Fibroblast of skin of abdomen (primary cell): ENCODE measurements at regions not wholly inside any gene's neighbourhood (a gene's known extent, or its start where the extent isn't known, plus 50 kb on each side); places are given as distances from the start of the nearest gene placed in this dataset.

Source experiments
- DNase-seq: peaks from one replicate; pipeline ENCODE4 v3.0.0-alpha.2; 2013

DNA sequence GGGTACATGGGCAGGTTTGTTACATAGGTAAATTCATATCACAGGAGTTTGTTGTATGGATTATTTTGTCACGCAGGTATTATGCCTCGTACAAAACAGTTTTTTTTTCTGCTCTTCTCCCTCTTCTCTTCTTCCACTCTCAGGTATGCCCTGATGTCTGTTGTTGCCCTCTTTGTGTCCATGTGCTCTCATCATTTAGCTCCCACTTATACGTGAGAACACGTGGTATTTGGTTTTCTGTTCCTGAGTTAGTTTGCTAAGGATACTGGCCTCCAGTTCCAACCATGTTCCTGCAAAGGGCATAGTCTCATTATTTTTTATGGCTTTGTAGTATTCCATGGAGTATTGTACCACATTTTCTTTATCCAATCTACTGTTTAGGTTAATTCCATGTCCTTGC lies 65.7 kb downstream of the UNC5CL start:
- no peak for DNase-seq

DNA sequence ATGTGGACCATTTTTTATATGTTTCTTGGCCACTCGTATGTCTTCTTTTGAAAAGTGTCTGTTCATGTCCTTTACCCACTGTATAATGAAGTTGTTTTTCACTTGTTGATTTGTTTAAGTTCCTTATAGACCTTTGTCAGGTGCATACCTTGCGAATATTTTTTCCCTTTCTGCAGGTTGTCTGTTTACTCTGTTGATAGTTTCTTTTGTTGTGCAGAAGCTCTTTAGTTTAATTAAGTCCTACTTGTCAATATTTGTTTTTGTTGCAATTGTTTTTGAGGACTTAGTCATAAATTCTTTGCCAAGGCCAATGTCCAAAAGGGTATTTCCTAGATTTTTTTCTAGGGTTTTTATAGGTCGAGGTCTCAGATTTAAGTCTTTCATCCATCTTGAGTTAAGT lies 66.2 kb downstream of the UNC5CL start:
- no peak for DNase-seq

DNA sequence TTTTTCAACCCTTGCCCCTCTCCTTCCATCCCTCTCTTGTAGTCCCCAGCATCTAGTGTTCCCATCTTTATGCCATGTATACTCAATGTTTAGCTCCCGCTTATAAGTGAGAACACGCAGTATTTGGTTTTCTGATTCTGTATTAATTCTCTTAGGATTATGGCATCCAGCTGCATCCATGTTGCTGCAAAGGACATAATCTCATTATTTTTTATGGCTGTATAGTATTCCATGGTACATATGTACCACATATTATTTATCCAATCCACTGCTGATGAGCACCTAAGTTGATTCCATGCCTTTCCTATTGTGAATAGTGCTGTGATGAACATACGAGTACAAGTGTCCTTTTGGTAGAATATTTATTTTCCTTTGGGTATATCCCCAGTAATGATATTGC lies 66.8 kb downstream of the UNC5CL start:
- no peak for DNase-seq

DNA sequence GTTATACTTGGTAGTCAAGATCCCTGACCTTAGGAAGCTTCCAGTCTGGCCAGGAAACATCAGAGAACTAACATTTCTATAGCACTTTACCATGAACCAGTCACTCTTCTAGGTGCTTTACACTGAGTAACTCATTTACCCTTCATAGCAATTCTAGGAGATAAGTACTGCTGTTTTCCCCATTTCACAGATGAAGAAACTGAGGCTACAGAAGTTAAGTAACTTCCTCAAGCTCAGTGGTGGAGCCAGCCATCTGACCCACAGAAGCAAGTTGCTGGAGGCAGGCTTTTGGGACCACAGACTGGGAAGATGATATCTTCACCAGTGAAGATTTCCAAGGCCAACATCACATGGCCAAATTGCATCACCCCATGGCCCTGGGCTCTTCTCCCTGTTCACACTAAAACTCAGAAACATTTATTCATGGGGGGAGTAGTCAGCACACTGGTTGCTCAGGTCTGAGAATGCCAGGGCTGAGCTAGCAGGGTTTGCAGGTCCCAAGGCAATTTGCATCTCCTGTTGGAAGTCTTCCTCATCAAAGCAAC lies 70.3 kb downstream of the UNC5CL start:
- DNase-seq: no peak

DNA sequence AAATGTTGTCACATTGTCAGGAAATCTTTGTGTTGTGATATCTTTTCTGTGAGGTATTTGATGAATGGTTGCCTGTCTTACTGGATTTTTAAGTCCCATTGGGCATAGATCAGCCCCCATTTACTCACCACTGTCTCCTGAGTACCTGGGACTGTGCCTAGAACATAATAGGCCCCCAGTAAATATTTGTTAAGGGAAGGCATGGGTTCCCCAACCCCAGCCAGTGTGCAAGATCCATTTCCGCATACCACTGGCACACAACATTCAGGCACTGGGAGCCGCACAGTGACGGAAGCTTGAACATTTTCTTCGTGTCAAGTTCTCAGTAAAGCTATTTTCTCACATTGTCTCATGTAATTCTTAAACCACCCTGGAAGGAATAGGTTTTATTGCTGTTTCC lies 72.2 kb downstream of the UNC5CL start:
- DNase-seq: no peak

DNA sequence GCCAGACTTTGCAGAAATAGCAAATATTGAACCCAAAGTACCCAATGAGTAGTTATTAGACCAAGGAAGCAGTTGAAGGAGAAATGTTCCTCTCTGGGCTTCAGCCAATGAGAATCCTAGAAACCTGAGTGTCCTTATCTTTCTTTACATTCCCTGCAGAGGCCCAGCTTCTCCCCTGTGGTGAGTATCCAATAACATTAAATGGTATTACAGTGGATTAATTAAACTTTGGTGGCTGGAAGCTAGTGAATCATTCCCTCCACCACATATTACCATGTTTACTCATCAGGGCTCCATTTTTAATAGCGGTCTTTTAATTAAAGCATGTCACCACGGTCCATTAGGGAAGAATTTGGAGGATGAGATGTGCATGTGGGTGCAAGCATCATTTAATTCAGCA lies 74.0 kb downstream of the UNC5CL start:
- DNase-seq: peak; percentile 72

DNA sequence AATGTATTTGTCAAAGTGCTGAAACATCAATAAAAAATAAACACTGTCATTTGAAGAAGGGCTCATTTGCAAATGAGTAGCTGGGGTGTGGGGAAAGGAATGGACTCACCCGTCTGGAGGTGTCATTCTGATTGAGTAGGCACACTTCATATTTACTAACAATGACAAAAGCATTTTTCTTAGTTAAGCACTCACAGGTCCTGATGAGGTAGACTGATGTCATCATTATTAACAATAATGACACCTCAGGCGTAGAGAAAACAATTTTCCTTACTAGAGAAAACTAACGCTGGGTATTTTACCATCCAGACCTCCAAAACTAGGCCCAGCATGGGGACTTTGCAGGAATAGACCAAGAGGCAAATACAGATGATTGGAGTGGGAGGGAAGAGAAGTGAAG lies 76.0 kb downstream of the UNC5CL start:
- DNase-seq: no peak

DNA sequence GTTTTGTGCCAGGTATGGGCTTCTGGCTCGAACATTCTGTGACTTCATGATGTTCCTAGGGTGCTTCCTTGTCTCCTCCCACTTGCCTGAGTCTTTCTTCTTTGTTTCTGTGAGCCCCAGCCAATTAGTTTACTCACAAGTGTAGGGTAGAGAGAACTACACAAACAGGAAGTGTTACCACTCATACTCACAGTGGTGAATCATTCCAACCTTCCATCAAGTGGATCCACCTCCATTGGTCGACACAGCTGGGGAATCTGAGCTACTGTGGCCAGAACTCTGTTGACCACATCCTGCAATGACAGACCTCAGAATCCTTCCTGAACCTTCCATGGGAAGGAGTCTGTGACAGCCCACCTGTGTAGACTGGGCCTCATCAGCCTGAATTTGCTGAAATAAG lies 76.8 kb downstream of the UNC5CL start:
- DNase-seq: peak; percentile 91

DNA sequence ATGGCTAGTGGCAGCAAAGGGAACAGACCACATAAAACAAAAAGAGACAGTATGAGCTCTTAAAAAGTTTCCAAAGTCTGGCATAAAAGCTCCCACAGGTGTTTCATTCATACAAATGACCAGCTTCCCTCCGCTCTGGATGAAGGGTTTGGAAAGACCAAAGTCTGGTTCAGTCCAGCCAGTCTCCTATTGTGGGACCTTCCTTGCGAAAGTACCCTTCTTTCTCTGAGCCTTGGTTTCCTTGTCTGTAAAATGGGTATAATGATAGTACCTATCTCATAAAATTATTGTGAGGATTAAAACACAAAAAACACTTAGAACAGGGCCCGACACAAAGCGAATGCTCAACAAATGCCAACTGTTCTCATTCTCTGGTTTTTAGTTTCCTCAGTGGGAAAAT lies 77.2 kb downstream of the UNC5CL start:
- DNase-seq: no peak

DNA sequence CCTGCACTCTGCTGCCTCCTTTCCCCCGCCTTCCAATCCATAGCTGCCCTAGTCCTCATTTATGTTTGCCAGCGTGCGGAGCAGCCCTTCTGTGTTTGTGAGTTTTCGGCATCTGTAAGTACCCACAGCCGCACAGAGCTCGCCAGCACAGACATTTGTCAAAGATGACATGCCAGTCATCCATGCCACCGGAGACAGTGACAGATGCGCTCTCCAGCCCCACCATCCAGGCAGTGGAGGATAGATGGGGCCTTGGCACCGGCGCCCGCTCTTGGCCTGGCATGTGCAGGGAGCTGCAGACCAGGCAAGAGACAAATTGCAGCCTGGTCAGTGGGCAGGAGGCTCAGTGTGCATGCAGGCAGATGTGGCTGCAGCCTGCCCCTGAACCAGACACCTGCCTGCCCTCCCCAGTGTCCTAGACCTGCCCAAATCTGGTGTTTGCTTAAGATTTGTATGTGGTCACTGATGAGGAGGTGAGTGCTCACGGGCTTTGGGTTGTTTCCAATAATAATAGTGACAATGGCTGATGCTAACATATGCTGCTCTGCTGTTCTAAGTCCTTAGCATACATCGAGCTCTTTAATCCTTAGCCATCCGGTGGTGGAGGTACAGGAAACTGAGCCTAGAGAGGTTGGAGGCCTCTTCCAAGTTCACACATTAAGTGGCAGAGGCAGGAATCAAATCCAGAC lies 78.1 kb downstream of the UNC5CL start:
- no peak for DNase-seq

DNA sequence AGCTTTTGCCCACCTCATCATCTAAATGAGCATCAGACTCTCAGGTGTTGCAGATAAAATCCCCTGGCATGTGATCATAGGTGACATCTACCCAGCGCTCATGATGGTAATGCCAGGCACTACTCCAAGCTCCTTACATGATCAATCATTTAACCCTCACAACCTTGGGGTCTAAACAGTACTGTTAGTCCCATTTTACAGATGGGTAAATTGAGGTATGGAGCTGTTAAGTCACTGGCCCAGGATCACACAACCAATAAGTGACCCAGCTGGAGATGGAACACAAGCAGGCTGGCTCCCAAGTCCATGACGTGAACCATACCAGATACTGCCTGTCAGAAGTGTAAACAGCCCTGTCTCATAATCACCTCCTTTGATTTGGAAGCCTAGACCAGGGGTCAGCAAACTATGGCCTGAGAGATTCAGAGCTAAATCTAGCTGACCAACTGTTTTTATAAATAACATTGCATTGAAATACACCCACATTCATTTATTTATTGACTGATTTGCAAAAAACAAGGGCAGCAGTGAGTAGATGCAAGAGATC lies 79.2 kb downstream of the UNC5CL start:
- no peak for DNase-seq

DNA sequence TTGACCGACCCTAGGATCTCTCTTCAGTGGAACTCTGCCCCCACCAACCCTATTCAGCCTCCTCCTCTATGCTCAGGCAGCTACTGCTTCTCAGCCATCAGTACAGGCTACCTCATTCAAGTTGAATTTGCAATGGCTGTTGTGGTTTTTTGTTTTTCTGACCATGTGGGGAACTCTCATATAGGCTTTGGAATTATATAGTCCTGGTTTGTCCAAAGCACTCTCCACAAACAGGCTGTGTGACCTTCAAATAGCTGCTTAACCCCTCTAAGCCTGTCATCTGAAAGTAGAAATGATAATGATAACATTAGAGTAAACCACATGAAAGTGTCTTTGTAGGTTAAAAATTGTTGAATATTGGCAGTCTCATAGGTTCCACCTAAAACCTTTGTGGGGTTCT lies 80.3 kb downstream of the UNC5CL start:
- peak; percentile 64 for DNase-seq

DNA sequence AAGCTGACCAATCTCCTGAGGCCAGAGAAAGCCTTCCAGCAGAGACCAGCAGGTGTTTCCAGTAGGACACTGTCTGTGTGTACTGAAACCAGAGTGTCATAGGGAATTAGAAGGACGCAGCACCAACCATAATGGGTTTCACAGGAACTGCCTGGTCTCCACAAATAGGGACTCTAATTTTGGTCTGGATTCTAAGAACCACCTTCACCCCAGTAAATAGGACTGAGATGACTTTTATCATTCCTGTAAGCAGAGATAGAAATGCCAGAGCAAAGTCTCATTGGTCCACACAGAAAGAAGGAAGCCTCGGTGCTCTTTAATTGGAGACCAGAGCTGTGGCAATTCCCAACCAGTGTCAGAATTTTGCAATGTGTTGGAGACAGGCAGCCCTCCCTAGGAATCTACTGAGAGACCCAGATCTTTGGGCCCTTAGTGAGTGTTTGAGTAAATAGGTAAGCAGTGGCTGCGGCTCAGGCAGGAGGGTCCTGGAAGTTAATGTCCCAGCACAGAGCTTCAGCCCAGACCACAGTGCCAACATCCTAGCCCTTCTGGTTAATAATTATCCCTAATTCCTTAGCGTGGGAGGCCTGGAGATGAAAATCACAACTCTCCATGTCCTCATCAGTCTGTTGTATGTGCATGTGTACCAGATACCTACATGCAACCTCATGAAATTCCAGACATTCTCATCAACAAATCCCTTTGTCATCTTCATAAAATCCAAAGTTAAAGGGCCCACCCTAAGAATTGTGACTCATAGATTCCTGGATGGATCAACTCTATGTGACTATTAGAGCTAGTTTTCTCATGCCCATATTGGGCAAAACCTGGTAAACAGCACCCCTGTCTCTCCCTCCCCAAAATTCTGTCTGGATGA lies 81.2 kb downstream of the UNC5CL start:
- peak; percentile 97 for DNase-seq

DNA sequence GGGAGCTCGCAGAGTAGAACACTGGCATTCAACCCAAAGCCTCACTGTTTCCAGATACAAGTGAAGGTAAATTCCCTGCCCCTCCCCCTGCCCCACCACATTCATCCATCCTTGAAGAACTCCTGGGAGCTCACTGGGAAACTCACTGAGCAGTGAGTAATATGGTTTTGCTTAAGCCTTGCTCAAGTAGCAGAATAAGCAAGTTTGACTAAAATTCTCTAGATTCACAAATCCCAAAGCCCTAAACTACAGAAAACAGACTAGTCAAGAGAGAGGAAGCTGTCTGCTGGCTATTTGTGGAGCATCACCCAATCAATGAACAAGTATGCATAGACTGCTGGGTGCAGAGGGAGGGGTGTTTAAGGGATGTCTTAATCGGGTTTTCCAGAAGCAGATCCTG lies 82.1 kb downstream of the UNC5CL start:
- DNase-seq: peak; percentile 85

DNA sequence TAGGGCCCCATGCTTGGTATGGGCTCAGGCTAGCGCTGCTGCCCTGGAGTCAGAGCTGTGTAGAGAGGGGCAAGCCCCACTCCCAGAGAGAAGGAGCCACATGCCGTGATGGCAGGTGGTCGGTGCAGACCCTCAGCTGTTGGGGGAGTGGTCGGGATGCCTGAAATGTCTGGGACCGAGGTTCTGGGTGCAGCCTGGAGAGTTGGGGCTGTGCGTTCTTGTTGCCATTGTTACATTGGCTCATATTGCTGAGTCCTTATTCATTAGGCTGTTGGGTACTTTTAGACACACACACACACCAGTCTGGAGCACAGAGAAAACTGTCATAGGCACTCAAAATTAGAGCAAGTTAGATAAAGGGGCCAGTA lies 83.9 kb downstream of the UNC5CL start:
- no peak for DNase-seq

DNA sequence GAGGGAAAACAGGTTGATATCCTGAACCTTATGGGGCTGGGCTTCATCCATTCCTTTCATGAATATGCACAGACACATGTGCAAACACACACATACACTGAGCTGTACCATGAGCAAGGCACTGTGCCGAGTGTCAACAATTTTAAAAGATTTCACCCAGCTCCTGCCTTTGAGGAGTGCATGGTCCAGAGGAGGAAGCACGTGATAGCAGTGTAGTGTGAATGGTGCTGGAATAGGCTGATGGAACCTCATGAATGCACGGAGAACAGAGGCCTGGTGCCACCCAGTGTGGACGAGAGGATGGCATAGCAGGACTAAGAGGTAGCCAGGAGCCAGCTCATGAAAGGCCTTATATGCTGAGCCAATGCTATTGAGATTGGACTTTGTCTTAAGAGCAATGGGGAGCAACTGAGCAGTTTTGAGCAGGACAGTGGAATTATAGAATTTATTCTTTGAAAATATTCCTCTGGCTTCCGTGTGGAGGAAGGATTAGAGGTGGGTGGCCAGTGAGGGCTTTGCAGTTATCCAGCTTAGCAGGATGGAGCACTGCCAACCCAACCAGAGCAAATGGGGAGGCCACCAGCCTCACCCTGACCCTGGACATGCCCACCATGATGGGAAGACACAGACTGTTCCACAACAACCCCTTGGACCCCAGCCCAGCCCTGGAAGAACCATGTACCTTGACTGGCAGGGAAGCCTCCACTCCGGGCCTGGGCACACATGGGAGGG lies 84.4 kb downstream of the UNC5CL start:
- no peak for DNase-seq

DNA sequence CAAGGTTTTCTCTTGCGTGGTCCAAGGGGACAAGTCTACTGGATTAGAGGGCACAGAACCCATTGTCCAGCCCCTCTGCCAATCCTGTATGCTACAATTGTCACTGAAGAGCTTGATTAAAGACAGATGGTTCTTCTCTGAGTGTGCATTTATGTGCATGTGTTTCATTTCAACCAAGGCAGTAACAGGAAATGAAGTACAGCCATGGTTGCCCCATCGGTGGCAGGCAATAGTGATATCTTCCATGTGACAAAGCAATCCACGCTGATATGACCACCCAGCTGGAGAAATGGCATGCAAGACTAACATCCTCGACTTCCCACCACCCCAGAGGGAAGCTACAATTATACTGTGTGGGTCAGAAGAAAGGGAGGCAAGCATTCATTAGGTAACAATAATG lies 85.5 kb downstream of the UNC5CL start:
- no peak for DNase-seq

DNA sequence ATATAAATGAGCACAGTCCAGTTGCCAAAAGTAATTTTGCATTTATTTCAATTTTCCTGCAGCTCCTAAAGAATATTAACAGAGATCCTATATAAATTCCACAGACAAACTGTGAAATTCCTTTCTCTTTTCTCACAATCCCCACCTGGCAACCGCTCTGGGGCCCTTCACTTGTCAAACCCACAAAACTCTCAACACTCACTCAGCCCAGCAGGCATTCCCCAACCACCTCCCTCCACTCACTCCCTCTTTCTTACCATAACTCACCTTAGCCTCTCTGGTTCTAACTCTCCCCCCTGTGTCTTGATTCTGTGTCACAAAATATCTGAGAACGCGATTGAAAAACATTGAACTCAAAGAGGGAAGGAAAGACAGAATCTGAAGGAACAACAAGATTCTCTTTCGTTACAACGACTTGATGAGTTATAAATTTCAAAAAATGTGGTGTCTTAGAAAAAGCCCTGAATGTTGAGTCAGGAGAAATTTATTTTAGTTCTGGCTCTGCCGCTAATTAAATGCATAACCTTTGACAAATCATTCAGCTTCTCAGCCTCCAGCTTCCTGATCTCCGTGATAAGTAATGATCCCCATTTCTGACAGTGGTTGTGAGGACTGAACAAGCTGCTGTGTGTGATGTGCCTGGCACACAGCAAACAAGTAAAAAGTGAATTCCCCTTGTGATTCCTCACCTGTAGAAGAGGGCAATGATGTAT lies 87.9 kb downstream of the UNC5CL start:
- peak; percentile 89 for DNase-seq

DNA sequence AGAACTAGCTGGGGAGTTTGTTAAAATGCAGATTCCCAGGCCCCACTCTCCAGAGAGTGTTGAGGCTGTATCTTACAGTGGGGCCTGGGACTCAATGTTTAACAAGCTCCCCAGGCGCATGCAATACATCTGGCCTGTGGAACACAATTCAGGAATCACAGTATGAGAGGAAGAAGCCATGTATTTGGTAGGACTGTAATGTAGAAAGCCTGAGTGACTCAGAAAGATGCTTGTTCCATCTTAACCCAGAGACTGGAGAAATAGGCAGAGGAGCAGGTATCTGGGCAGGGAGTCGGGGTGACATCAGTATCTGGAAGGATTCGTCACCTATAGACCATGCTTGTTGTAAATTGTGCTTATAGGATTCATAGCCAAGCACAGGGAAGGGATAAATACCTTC lies 90.5 kb downstream of the UNC5CL start:
- DNase-seq: no peak

DNA sequence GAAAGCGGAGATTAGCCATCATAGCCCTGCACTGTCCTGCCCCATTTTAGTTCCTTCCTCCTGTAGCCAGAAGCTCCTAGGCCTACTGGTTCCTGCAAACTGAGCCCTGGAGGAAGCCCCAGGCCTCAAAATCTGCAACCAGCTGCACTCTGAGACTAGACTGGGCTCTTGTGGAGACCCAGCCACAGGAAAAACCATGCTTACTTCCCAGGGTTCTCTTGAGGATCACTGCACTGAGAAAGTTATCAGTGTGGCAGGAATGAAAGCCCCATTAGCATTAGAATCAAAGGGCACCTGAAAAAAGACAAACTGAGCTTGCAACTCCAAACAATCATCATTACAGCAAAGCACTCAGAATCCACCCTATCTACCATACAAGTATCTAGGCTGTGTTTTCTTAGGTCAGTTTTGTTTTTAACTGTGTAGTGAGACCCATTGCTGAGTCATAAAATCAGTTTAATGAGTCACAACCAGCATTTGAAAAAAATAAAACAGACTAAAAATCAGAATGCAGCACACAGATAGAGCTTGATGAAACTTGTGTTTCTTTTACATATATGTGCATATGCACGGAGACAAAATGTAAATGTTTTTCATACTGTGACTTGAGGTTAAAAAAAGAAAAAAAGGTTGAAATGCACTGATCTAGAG lies 91.0 kb downstream of the UNC5CL start:
- DNase-seq: peak; percentile 79

DNA sequence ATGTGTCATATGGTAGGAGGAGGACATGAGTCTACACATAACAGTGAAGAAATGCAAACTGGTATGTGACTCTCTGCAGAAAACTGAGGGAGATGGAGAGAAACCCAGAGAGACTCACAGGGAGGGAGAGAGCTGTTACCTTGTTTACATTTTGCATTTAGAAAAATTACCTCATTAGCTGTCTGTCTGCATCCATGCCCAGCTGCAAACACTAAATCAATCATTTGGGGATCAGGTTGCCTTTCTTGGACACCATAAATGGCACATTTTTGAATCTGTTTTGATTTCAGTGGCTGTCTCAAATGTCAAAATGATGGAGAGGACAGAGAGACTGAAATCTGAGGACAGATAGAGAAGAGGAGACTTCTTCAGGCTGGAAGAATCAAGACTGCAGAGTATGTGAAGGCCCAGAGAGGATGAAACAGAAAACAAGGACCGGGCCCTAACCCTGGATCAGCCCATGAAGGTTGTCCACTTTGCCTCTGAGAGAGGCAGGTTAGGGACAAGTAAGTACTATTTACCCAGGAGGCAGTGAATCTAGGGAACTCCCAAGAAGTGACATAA lies 92.2 kb downstream of the UNC5CL start:
- DNase-seq: no peak
